Suprapubic skin (tissue), 4 donors: ENCODE measurements at regions not wholly inside any gene's neighbourhood (a gene's known extent, or its start where the extent isn't known, plus 50 kb on each side); places are given as distances from the start of the nearest gene placed in this dataset.
A peak's percentile ranks its signal among the peaks of the same experiment; 100 is the strongest.

Experiments
- DNase-seq, 2 donors: peaks; one replicate each; pipeline ENCODE4 v3.0.0-alpha.2; 2019; ENCODE audit warnings: low spot score in 2 of 2
- H3K27ac ChIP-seq: fragments of 200-600 bp; sonication (generic); one replicate; pipeline ENCODE4 v1.5.1; 2019
- H3K27me3 ChIP-seq: fragments of 200-600 bp; sonication (generic); one replicate; pipeline ENCODE4 v1.5.1; 2019
- H3K36me3 ChIP-seq: fragments of 200-600 bp; sonication (generic); one replicate; pipeline ENCODE4 v1.5.1; 2019
- H3K4me1 ChIP-seq: fragments of 200-600 bp; sonication (generic); one replicate; pipeline ENCODE4 v1.5.1; 2019
- H3K4me3 ChIP-seq: fragments of 200-600 bp; sonication (generic); one replicate; pipeline ENCODE4 v1.5.1; 2019; ENCODE audit warnings: mild to moderate bottlenecking
- H3K9me3 ChIP-seq: fragments of 200-600 bp; sonication (generic); one replicate; pipeline ENCODE4 v1.5.1; 2019
- CTCF ChIP-seq, 2 donors: fragments of 200-600 bp in 1 of 2; fragments of 450-650 bp in 1 of 2; sonication (generic) in 1 of 2; IDR thresholded peaks; one replicate each; pipeline ENCODE4 v1.5.1; 2016 to 2019; ENCODE audit warnings: antibody characterized with exemption in 2 of 2, mild to moderate bottlenecking in 1 of 2, moderate library complexity in 1 of 2
- EP300 ChIP-seq: sonication (generic); formaldehyde crosslinking; IDR thresholded peaks from one replicate; pipeline ENCODE4 v1.6.1; 2017; ENCODE audit warnings: antibody characterized with exemption
- POLR2A ChIP-seq, 2 donors: fragments of 450-650 bp; IDR thresholded peaks; one replicate each; pipeline ENCODE4 v1.6.1; 2017; ENCODE audit warnings: antibody characterized with exemption in 2 of 2, mild to moderate bottlenecking in 2 of 2, moderate library complexity in 2 of 2
- POLR2AphosphoS5 ChIP-seq, 3 donors: sonication (generic); formaldehyde crosslinking; IDR thresholded peaks; one replicate each; pipeline ENCODE4 v1.6.1; 2017; ENCODE audit warnings: antibody characterized with exemption in 3 of 3
- WGBS: methylation state at CpG from one replicate; pipeline ENCODE4 v1.1.5; 2018; 5-methylcytosine and 5-hydroxymethylcytosine counted together

DNA sequence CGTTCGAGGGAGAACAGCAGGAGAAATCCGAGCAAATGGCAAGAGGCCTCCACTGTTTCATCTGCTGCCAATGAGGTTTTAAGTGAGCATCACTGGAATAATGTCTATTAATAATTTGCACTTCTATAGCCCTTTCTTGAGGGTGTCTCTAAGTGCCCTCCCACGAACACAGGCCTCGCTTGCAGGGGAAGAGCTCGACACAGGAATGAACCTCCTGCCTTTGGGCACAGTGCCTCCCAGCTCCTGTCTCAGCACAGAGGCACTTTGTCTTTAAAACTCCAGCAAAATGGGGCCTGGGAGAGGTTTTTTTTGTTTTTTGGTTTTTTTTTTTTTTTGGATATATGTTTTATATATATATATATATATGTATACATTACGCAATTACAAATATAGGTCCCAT is 56.6 kb downstream of the OLIG1 start:
- TF ChIP-seq POLR2A (IDR thresholded peaks at IDR 0.05) (no peak), EP300 (no peak), POLR2AphosphoS5 (IDR thresholded peaks at IDR 0.05) (no peak), CTCF (IDR thresholded peaks at IDR 0.05) (no peak)
- no peak overlapping the region for H3K4me3 ChIP-seq
- no peak for DNase-seq
- H3K27me3 ChIP-seq = peaks cover 36% of the 10 kb centered on the region
- H3K27ac ChIP-seq = no peak overlapping the region
- 76% methylated on average over 7 of the region's 7 CpGs for WGBS
- peaks cover 7% of the 10 kb centered on the region for H3K4me1 ChIP-seq
- H3K36me3 ChIP-seq = no peaks in the 10 kb centered on the region
- no peaks in the 10 kb centered on the region for H3K9me3 ChIP-seq

GRCh38 chr21:33127154-33127867 is 57.4 kb downstream of the OLIG1 start:
- H3K9me3 ChIP-seq = no peaks in the 10 kb centered on the region
- no peak overlapping the region for H3K27ac ChIP-seq
- 10% methylated on average over 16 of the region's 18 CpGs for WGBS
- H3K36me3 ChIP-seq = no peaks in the 10 kb centered on the region
- peaks cover 29% of the 10 kb centered on the region for H3K27me3 ChIP-seq
- DNase-seq = peak in 1 of 2 donors; percentile 69
- H3K4me1 ChIP-seq = peaks cover 7% of the 10 kb centered on the region
- H3K4me3 ChIP-seq = peak overlapping the region; percentile 38
- TF ChIP-seq EP300 (no peak), CTCF (IDR thresholded peaks at IDR 0.05) (peak; percentile 17 to 52), POLR2A (IDR thresholded peaks at IDR 0.05) (no peak), POLR2AphosphoS5 (IDR thresholded peaks at IDR 0.05) (no peak)

- DNase-seq = no peak
- Histone ChIP-seq H3K27me3 (peaks cover 29% of the 10 kb centered on the region), H3K36me3 (no peaks in the 10 kb centered on the region)
These were observed 57.9 kb downstream of the OLIG1 start for GRCh38 chr21:33127868-33128242.

DNA sequence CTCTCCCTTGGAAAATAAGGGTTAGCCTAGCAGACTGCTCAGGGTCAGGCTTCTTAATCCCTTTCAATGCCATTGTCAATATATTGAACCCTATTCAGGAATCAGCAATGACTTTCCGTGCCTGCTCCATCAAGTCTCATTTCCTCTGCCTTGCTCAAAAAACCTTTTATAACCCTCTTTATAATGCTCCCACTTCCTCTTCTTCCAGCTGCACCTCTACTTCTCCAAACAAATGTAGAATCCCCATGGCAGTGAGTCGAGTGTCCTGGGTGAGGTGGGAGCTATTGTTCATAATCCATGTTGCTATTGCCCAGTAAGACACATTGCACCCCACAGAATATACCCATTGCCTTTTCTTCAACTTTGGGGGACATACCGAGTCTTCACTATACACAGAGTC is 58.6 kb downstream of the OLIG1 start:
- Histone ChIP-seq H3K9me3 (no peaks in the 10 kb centered on the region), H3K4me3 (no peak overlapping the region), H3K27ac (no peak overlapping the region), H3K36me3 (no peaks in the 10 kb centered on the region), H3K4me1 (peaks cover 7% of the 10 kb centered on the region), H3K27me3 (peaks cover 26% of the 10 kb centered on the region)
- DNase-seq = no peak
- TF ChIP-seq CTCF (IDR thresholded peaks at IDR 0.05) (no peak), EP300 (no peak), POLR2AphosphoS5 (IDR thresholded peaks at IDR 0.05) (no peak), POLR2A (IDR thresholded peaks at IDR 0.05) (no peak)
- 54% methylated on average over 3 of the region's 3 CpGs for WGBS

More at GRCh38 chr21:33127868-33128242, 57.9 kb downstream of the OLIG1 start:
- Histone ChIP-seq H3K4me3 (no peak overlapping the region), H3K27ac (no peak overlapping the region), H3K4me1 (peaks cover 7% of the 10 kb centered on the region), H3K9me3 (no peaks in the 10 kb centered on the region)
- 36% methylated on average over 6 of the region's 6 CpGs for WGBS
- no peak for TF ChIP-seq POLR2AphosphoS5 (IDR thresholded peaks at IDR 0.05)
- TF ChIP-seq CTCF (IDR thresholded peaks at IDR 0.05) = no peak
- TF ChIP-seq EP300 = no peak
- no peak for TF ChIP-seq POLR2A (IDR thresholded peaks at IDR 0.05)

- Histone ChIP-seq H3K27ac (no peak overlapping the region), H3K4me1 (peaks cover 5% of the 10 kb centered on the region), H3K4me3 (no peak overlapping the region), H3K36me3 (no peaks in the 10 kb centered on the region), H3K27me3 (peaks cover 45% of the 10 kb centered on the region), H3K9me3 (no peaks in the 10 kb centered on the region)
- no peak for TF ChIP-seq CTCF (IDR thresholded peaks at IDR 0.05)
- TF ChIP-seq POLR2AphosphoS5 (IDR thresholded peaks at IDR 0.05) = no peak
- no peak for TF ChIP-seq POLR2A (IDR thresholded peaks at IDR 0.05)
- TF ChIP-seq EP300 = no peak
- no peak for DNase-seq
- 94% methylated on average over 3 of the region's 3 CpGs for WGBS
These were observed 62.1 kb downstream of the OLIG1 start for GRCh38 chr21:33132054-33132453.
